ENCODE measurements at regions not wholly inside any gene's neighbourhood (a gene's known extent, or its start where the extent isn't known, plus 50 kb on each side); places are given as distances from the start of the nearest gene placed in this dataset.
A peak's percentile ranks its signal among the peaks of the same experiment; 100 is the strongest.

DNA sequence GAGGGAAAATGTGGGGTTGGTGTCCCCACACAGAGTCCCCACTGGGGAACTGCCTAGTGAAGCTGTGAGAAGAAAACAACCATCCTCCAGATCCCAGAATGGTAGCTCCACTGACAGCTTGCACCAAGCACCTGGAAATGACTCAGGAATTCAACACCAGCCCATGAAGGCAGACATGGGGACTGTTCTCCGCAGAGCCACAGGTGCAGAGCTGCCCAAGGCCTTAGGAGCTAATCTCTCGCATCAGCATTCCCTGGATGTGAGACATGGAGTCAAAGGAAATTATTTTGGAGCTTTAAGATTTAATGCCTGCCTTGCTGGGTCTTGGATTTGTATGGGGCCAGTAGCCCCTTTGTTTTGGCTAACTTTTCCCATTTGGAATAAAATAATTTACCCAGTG lies 367.9 kb downstream of the FAM133A start:
- peak in 1 of 10 donors; percentile 18 for DNase-seq
- intact Hi-C loops (cut with DNase I) = no loop called here

DNA sequence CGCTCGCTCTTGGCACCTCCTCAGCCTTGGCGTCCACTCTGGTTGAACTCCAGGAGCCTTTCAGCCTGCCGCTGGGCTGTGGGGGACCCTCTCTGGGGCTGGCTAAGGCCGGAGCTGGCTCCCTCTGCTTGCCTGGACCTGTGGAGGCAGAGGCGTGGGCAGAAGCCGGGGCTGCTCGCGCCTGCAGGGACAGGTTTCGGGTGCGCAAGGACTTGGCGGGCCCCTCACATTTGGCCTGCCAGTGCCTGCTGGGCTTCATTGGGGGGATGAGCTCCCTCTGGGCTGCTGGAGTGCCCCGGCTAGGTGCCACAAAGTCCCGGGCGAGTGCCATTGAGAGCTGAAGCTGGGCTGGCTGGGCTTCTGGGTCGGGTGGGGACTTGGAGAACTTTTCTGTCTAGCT lies 371.7 kb downstream of the FAM133A start:
- DNase-seq = peak in 1 of 10 donors; percentile 68

DNA sequence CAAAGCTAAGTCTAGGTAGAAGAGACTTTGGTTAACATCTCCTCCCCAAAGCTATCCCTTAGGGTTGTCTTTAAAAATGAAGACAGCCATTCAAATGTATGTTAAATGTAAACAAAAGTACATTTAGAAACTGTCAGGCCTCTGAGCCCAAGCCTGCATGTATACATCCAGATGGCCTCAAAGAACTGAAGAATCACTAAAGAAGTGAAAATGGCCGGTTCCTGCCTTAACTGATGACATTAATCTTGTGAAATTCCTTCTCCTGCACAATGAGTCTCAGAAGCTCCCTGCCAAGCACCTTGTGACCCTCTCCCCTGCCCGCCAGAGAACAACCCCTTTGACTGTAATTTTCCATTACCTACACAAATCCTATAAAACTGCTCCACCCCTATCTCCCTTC lies 377.9 kb downstream of the FAM133A start:
- intact Hi-C loops (cut with DNase I) = no loop called here
- no peak for DNase-seq

More for the DNA sequence above, 371.7 kb downstream of the FAM133A start:
- intact Hi-C loops (cut with DNase I) = no loop called here

DNA sequence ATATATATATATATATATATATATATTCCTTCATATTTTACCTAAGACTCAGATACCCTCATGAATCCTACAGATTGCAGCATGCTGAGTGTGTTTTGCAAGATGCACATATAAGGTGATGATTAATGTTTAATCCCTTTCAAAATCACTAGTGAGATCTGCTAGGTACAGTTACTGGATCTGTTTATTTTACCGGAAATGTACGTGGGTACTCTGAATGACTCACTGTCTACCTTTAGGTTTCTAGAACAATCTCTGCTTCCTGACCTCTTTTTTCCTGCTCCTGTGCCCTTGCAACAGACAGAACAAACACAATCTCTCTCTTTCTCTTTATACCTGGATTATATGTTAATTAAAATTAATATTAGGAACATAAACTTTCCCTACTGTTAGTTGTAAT lies 379.6 kb downstream of the FAM133A start:
- intact Hi-C loops (cut with DNase I) = no loop called here
- DNase-seq = no peak

DNA sequence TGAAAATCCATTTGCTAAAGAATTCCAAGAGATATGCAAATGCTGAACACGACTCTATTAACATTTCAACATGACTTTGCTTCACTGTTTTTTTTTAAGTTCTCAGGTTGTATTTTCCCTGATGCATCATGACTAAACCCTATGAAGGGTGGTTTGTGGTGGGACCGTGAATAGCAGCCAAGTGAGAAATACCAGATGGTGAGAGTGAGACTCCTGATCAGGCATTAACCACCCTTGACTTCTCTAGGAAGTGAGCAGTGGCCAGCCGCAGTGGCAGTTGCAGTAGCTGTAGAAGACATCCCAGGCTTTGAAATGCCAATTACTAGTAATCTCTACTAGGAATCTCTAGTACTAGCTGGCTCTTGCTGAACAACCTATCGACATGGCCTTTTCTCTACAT lies 383.4 kb downstream of the FAM133A start:
- intact Hi-C loops (cut with DNase I) = no loop called here
- DNase-seq = no peak

DNA sequence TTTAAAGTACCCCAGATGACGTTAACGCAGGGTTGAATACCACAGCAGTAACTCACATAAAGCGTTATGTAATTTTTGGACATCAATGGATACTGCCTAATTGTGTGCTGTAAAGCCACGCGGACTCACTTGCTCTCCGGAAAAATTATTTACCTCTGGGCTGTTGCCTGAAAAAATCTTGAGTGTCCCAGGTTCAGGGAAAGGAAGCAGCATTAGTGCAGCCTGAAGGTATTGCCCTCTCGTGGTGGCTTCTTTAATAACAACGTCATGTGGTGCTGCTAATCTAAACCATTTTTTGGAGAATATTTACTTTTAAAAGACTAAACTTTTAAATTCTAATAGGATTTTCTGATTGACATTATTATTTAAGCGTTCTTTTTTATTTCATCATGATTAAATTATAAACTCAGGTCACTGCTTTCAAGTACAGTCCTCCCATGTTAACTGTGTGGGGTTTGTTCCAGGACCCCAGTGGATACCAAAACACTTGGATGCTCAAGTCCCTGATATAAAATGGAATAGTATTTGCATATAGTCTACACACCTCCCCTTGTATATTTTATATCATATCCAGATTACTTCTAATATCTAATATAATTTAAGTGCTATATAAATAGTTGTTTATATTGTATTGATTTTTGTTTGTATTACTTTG lies 384.8 kb downstream of the FAM133A start:
- intact Hi-C loops (cut with DNase I) = loop anchor here (2.0 kb wide), 1 partner anchor 184 kb away; no protein-coding TSS in a partner anchor
- DNase-seq = peak in 3 of 10 donors; percentile 4 to 49 (median 8)

DNA sequence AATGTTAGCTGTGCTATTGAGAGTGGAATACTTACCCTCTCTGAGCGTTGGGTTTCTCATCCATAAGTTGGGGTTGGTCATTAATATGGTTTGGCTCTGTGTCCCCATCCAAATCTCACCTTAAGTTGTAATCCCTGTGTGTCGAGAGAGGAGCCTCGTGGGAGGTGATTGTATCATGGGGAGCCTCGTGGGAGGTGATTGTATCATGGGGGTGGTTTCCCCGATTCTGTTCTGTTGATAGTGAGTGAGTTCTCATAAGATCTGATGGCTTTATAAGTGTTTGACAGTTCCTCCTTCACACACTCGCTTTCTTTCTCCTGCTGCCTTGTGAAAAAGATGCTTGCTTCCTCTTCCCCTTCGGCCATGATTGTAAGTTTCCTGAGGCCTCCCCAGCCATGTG lies 391.1 kb downstream of the FAM133A start:
- no peak for DNase-seq
- intact Hi-C loops (cut with DNase I) = no loop called here

DNA sequence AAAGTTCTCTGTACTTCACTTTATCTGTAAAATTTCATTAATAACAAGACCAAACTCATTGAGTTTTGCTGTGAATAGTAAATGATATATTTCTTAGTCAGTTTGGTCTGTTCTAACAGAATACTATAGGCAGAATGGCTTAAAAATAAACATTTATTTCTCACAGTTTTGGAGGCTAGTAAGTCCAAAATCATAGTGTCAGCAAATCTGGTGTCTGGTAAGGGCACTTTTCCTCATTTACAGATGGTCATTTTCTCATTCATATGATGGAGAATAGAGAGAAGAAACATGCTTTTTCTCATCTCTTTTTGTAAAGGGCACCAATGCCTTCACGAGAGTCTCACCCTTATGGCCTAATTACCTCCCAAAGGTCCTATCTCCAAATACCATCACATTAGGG lies 415.1 kb downstream of the FAM133A start:
- intact Hi-C loops (cut with DNase I) = no loop called here
- DNase-seq = no peak

DNA sequence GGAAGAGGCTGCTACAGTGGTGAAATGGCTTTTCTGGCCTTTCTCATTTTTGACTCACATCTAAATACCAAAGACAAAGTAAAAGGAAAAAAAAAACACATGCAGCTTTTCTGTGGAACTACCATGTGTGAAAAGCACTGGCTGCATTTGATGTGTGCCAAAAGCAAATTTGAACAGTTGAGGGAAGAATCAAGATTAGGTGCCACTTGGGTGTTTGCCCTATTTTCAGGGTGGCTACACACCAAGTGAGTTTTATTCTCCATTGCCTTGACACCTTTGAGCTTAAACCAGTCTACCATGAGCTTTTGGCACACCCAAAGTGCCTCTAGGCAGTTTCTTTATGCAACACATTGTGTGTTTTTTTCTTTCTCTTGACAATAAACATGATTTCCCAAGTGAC lies 423.9 kb downstream of the FAM133A start:
- intact Hi-C loops (cut with DNase I) = no loop called here
- DNase-seq = no peak

DNA sequence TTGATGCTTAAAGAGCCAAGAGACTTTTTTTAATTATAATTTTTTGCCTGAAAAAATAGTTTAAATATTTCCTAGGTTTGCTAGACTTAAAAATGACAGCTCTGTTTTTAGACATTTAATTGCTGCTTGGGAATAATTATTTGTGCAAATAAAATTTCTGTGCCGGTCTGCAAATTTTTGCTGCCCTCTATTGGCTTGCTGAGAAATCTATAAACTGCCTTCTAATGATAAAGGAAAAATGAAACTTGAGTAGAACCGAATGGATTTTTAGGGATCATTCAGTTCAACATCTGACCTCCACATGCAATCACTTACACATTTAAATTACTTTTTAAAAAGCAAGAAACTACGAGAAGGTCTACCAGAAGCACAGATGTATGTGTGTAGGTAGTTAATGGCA lies 434.0 kb downstream of the FAM133A start:
- no peak for DNase-seq
- intact Hi-C loops (cut with DNase I) = no loop called here

DNA sequence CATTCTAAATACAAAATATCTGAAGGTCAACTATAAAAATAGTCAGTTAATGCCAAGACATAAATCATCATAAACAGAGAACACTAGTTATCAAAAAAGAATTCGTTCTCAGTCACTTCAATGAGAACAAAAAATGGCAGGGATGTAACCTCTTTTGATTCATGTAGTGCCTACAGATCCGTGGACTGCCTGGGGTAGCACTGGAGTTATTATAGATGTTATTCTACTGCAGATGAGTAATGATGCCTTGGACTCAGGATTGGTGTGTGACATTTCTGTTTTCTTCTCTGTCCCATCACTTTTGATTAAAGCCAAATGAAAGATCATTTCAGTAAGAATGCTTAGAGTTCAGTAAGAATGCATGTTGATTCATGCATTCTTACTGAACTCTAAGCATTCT lies 440.4 kb downstream of the FAM133A start:
- intact Hi-C loops (cut with DNase I) = no loop called here
- no peak for DNase-seq

DNA sequence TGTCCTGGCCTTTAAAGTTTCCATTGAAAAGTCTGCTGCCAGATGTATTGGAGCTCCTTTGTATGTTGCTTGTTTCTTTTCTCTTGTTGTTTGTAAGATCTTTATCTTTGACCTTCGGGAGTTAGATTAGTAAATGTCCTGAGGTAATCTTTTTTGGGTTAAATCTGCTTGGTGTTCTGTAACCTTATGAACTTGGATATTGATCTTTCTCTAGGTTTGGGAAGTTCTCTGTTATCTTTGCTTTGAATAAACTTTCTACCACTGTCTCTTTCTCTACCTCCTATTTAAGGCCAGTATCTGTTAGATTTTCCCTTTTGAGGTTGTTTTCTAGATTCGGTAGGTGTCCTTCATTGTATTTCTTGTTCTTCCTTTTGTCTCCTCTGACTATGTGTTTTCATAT lies 447.8 kb downstream of the FAM133A start:
- no peak for DNase-seq
- intact Hi-C loops (cut with DNase I) = no loop called here

DNA sequence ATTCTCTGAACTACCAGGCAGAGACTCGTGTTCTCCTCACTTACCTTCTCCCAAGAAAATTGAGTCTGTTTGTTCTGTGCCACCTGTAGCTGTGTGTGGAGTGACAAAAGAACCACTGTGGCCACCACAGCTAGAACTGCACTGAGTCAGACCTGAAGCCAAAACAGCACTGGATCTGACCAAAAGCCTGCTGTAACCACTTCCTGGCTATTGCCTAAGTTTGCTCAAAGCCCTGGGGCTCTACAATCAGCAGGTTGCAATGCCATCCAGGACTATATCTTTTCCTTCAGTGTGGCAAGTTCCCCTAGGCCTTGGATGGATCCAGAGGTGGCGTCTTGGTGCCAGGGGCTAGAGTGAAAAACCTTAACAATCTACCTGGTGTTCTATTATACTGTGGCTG lies 449.1 kb downstream of the FAM133A start:
- intact Hi-C loops (cut with DNase I) = no loop called here
- peak in 1 of 10 donors; percentile 22 for DNase-seq

DNA sequence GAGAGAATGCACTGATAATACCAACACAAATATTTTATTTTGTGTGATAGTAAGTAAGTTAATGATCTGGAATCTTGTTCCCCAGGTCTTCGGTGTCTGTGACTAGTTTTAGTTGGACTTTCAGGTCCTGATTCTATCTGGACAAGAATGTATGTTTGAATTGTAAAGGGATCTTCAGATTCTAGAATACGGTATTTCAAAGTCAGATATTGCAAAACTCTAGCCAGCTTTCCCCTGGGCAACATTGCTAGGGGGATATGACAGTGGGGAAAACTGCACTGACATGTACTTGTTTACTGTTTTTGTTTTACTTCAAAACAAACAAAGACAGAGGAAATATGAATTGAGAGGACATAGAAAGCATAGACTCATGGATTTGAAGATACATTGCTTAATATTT lies 489.0 kb downstream of the FAM133A start:
- no peak for DNase-seq
- intact Hi-C loops (cut with DNase I) = no loop called here

DNA sequence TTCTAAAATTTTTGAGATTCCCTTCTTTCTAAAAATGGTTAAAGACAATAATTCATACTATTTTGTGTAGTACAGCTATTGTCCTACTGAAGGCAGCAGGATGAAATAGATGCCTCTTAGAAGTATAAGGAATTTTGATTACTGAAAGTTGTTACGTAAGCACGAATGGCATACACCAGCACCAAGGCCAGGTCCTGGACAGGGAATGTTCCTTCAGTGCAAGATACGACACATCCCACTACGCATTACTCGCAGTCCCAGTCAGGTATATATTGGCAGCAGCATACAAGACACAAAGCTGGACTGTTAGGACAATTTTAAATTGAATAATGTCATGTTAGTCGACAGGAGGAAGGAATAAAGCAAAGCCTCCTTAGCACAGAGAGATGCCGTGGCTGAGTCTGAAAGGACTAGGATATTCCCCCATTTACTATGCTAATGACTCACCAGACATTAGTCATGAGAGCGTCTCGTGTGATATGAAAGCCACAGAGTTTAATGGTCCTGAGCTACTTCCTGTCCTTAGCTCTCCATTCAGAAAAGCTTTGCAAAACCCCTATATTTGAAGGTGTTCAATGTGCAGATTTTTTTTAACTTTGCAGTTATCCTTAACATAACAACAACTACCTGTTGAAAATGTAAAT lies 504.3 kb downstream of the FAM133A start:
- DNase-seq = no peak
- intact Hi-C loops (cut with DNase I) = no loop called here

DNA sequence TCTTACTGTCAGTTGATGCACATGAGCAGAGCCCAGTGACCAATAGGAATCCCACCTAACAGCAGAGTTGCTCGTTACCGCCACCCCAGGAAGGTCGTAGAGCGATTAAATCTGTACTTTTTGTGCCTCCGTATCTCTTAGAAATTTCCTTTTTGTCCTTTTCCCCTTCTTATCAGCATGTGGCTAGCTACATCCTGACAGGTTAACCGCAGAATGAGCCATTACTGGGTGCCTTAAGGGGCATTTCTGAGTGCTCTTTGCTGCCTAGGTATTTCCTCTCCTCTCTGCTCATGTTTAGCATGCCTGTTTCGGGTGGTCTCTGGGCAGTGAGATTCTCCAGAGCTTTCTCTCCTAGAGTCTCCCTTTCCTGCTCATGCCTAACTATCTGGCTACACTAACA lies 530.5 kb downstream of the FAM133A start:
- intact Hi-C loops (cut with DNase I) = no loop called here
- DNase-seq = no peak

DNA sequence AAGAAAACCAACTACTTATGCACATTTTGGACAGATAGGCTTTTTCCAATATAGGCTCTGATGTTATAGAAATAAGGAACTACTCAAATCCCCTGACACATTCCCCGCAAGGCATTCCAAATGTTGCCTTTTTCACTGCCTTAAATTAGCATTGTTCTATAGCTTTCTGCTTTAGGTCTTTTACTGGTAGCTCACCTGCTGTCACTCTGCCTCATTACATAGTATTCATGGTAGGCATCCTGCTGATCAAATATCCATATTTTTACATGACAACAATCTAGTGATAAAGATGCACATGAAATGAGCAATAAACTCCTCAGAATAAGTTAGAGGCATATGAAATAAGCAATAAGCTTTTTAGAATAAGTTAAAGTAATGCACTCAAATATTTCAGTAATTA lies 542.7 kb downstream of the FAM133A start:
- no peak for DNase-seq
- intact Hi-C loops (cut with DNase I) = no loop called here

DNA sequence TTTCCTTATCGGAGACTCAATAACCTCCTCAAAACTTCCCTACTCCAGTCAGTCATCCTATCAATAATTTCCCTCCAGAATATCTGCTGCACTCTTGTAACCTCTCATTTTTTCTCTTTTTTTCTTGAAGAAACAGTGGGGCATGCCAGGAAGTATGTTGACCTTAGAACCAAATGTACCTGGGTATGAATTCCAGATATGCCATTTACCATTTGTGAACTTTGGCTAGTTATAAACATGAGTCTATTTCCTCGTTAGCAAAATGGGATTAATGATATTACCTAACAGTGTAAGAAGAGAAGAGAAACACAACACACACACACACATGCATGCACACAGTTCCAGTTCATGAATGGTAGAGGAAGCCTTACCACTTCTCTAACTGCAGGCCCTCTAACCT lies 578.2 kb downstream of the FAM133A start:
- DNase-seq = no peak
- intact Hi-C loops (cut with DNase I) = no loop called here

DNA sequence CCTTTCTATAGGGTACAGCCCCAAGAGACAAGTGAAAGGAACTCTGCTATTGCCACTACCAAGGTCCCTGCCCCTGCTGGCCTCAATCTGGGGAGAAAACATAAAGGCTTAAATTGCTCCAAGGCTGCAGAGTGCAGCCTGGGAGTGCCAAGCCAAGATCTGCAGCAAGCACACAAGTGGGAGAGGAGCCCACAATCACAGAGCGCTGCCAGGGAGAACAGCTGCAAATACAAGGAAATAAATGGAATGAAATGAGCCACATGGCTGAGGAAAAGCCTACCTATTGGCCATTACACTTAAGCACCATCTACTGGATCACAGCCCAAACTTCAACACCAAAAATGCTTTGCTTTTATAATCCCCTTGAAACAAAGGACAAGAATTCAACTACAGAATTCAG lies 582.4 kb downstream of the FAM133A start:
- intact Hi-C loops (cut with DNase I) = no loop called here
- DNase-seq = no peak

DNA sequence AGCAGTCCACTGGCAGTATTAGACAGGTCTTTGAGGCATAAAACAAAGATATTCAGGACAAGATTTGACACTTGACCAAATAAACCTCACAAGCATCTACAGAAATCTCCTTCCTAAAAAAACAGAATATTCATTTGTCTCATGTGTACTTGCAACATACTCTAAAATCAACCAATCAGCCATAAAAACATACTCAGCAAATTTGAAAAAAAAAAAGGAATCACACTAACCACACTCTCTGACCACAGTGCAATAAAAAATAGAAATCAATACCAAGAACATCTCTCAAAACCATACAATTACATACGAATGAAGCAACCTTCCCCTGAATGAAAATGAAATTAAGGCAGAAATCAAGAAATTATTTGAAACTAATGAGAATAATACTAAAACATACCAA lies 591.3 kb downstream of the FAM133A start:
- intact Hi-C loops (cut with DNase I) = no loop called here
- DNase-seq = no peak

DNA sequence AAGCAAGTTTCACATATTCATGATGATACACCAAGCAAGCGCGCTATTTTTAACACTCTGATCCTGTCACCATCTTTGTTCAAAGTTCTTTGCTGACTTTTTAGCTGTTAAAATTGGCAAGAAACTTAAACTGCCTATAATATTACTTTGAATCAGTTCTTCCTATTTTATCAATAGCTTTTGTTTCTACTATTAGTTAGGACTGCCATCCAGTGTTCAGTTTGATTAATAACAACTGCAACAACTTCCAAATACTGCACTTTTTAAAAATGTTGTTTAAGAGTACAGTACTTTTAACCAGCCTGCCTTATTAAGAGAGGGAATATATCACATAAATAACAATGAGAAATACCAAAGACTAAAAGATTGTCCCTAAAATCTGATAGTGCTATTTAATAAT lies 614.3 kb downstream of the FAM133A start:
- intact Hi-C loops (cut with DNase I) = loop anchor here (5.0 kb wide), 1 partner anchor 416 kb away; no protein-coding TSS in a partner anchor
- no peak for DNase-seq

DNA sequence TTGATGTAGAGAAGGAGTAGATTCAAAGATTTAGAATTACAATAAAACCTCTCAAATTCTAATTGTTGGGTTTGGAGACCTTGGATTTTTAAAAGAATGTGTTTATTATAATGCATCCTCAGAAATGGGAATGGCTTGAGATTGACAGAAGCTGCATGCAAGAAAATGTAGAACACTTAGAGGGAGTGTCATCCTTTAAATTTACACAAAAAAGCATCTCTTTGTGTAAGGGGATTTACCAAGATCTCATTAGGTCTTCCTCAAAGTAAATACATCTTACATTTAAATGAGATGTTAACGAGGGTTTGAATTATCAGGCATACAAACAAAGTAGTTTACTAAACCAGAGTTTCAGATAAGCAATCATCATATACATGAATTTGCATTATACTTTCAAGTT lies 615.0 kb downstream of the FAM133A start:
- intact Hi-C loops (cut with DNase I) = loop anchor here (5.0 kb wide), 1 partner anchor 417 kb away; no protein-coding TSS in a partner anchor
- DNase-seq = no peak
